T1000 (cell line): ENCODE measurements at regions not wholly inside any gene's neighbourhood (a gene's known extent, or its start where the extent isn't known, plus 50 kb on each side); places are given as distances from the start of the nearest gene placed in this dataset.
"Not testable (repeated sequence)": the region's sequence is repeated elsewhere in the genome, so short reads cannot be mapped to it uniquely, and the experiment has no call there.

ENCODE experiments used
- DNase-seq: peaks from one replicate; lab custom pipeline; 2025; ENCODE audit warnings: mixed read lengths; lab: John Stamatoyannopoulos, UW

DNA sequence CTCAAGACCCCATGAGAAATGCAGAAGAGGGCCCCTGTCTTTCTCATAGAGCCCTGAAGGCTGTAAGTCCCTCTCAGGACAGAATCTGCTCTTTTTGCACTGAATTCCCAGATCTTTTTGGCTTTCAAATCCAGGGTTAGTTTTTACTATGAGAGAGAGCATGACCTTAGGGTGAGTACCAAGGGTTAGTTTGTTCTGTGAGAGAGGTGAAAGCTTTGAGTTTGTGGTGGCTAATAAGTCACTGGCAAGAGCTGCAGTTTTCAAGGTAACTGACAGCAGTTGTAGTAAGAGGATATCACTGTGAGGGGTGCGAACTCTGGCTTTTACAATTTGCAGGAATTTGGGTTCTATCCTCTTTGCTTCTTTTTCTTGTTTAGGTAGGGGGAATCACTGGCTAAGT lies 248.4 kb upstream of the KCNH7 start:
- DNase-seq: no peak

GRCh38 chr2:163085366-163086024 lies 246.9 kb upstream of the KCNH7 start:
- DNase-seq: not testable (repeated sequence)

DNA sequence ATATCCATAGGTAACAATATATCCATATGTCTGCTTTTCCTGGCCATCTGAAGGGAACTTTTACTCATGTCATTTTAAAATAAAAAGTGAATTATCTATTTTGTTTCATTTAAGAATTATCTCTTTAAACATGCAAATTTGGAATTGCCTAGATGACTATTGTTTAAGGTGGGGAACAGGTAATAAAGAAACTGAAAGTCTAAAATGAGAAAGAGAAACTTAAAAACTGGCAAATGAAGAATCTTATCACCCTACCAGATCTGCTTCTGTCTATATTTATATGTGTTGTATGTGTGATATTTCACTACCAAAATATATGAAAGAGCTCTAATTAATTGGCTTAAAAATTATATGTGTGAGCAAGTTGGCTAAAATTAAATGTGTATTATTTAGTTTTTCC lies 243.2 kb upstream of the KCNH7 start:
- DNase-seq: no peak

DNA sequence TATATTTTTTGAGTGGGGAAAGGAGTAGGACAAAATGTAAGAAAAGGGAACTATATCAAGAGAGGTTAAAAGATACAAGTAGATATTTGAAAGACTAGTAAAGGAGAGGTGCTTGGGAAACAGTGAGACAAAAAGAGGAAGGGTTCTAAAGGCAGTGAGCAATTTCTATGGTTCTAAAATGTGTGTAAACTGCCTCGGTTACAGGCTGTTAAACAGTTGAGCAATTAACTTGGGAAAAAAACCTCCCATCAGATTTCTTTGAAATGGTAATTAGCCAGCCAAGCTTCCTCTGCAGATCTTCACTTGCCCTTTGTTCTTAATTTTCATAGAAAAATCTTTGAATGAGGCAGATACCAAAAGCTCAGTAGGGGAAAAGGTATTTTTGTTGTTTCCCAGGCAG lies 238.7 kb upstream of the KCNH7 start:
- no peak for DNase-seq

GRCh38 chr2:163066085-163066484 lies 227.5 kb upstream of the KCNH7 start:
- no peak for DNase-seq

DNA sequence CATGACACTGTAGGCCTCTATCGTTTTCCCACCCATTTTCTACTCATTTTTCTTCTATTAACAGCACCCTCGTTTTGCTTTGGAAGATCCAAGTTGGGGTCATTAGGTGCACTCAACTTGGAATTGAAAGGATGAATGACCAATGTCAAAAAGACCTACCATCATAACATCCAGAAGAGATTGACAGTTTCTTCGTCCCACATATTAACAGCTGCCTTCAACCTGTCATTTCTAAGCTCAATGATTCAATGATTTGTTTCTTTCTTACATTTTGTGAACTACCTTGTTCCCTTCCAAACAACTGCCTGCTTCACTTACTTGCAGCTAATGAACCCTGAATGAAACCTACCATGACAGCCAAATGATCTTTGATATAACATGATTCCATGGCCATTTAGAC lies 224.0 kb upstream of the KCNH7 start:
- no peak for DNase-seq

DNA sequence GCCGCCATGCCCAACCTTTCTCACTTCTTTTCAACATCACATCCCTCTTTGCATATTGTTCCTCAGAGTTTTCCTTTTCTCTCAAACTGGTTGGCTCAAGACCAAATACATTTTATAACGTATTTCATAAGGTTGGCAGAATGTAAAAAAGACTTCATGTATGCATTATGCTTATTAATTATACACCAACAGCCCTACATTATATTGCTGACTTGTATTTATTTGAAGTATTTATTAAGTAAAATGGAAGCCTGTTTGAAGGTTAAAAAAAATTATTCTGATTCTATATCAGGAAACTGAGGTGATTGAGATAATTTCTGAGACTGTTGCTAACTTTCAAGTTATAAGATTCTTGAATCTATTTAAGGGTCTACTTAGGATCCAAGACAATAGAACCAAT lies 208.0 kb upstream of the KCNH7 start:
- DNase-seq: no peak

DNA sequence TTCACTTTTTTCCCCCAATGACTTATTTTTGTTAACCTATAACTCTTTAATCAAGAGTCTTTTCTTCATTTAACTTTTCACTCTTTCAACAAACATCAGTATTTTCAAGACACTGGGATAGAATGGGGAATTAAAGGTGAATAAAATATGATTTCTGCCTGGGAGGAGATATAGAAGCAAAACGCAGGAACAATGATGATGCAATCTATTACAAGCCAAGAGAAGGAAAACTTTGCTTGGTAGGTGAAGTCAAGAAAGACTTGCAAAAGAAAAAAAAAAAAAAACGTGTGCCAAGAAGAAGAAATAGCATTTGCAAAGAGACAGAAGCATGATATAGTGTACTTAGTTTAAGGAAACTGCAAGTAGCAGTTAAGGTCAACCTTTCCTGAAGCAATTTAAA lies 207.3 kb upstream of the KCNH7 start:
- no peak for DNase-seq

GRCh38 chr2:163044114-163044513 lies 205.5 kb upstream of the KCNH7 start:
- DNase-seq: no peak

DNA sequence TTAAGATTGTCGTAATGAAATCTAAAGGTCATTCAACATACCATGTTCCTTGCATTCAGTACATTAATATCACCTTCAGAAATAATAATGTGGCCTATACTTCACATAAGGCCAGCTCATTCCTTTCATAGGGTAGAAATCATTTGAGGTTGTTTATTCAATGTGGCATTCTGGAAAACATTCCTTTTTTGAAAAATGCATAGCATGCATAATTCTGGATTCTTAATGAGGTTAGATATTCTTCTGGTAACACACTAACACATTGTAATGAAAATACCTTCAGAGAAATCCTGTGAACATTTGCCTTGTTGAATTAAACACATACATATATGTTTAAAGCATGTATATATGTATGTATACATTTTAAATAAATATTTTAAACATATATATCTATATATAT lies 204.6 kb upstream of the KCNH7 start:
- no peak for DNase-seq

DNA sequence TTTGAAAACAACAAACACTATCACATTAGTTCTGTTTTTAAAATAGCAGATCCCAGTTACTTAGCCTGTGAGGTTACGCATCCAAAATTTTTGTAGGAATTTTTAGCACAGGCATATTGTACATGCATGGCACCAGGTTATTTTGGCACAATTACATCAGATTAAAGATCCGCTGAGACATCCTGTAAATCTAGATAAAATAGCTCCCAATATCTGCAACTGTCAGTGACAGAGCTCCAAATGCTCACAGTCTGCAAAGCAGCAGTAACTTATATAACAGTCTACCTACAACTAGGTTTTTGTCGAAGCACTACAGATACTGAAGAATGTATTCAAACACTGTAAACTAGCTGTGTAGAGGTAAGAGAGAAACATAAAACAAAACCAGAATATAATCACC lies 200.7 kb upstream of the KCNH7 start:
- no peak for DNase-seq

GRCh38 chr2:163028807-163029206 lies 190.2 kb upstream of the KCNH7 start:
- no peak for DNase-seq

DNA sequence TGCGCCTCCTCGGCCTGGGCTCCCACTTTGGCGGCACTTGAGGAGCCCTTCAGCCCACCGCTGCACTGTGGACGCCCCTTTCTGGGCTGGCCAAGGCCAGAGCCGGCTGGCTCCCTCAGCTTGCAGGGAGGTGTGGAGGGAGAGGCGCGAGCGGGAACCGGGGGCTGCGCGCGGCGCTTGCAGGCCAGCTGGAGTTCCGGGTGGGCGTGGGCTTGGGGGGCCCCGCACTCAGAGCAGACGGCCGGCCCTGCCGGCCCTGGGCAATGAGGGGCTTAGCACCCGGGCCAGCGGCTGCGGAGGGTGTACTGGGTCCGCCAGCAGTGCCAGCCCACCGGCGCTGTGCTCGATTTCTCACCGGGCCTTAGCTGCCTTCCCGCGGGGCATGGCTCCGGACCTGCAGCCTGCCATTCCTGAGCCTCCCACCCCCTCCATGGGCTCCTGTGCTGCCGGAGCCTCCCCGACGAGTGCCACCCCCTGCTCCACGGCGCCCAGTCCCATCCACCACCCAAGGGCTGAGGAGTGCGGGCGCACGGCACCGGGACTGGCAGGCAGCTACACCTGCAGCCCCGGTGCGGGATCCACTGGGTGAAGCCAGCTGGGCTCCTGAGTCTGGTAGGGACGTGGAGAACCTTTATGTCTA lies 187.7 kb upstream of the KCNH7 start:
- DNase-seq: not testable (repeated sequence)

DNA sequence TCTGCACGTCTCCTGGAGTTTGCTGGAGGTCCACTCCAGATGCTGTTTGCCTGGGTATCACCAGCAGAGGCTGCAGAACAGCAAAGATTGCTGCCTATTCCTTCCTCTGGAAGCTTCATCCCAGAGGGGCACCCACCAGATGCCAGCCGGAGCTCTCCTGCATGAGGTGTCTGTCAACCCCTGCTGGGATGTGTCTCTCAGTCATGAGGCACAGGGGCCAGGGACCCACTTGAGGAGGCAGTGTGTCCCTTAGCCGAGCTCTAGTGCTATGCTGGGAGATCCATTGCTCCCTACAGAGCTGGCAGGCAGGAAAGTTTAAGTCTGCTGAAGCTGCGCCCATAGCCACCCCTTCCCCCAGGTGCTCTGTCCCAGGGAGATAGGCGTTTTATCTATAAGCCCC lies 178.3 kb upstream of the KCNH7 start:
- DNase-seq: not testable (repeated sequence)

DNA sequence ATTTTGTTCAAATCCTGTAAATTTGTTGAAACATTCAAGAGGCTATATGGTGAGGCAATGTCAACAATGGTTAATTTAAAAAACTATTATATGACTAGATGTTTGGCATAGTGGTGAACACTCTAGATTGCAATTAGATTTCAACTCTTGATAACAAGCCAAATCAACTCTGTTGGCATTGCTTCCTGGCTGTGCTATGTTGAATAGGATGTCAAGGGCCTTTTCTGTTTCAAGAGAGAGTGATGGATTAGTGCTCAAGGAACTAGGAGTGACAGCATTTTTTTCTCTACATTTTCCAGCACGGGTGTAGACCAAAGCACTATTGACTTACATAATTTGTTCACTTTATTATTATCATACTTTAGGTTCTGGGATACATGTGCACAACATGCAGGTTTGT lies 172.4 kb upstream of the KCNH7 start:
- no peak for DNase-seq

GRCh38 chr2:163008642-163009041 lies 170.1 kb upstream of the KCNH7 start:
- DNase-seq: no peak

- no peak for DNase-seq
Measured at GRCh38 chr2:162994718-162995117, 156.2 kb upstream of the KCNH7 start.

DNA sequence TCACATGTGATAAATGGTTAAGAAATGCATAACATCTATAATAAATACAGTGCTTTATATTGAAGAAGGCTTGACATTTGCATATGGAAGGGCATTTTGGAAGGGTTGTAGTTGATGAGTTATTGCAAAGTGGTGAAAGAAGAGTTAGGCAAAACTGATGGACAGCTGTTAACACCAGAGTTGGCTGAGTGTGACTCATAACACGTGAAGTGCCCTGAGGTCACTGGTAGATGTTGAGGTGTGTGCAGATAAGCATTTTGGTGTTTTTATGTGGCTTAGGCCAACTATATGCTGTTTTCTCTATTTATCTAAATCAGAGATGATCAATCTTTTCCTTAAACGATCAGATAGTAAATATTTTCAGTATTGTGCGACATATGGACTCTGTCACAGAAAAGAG lies 154.3 kb upstream of the KCNH7 start:
- no peak for DNase-seq

DNA sequence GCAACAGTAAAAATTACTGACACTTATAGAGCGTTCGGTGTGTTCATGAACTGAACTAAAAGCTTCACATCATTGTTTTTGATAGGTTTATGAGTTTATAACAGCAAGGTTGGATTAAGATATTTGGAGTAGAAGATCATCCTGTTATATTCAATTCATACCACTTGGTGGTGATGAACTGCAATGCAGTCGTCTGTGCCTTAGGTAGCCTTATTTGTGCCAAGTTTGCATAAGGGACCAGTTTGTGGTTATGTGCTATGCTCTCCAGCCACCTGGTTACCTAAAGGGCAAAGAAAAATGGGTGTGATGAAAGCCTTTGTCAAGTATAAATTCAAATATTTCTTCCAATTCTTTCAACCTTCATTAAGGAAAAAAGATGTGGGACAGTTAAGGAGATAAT lies 150.9 kb upstream of the KCNH7 start:
- no peak for DNase-seq

DNA sequence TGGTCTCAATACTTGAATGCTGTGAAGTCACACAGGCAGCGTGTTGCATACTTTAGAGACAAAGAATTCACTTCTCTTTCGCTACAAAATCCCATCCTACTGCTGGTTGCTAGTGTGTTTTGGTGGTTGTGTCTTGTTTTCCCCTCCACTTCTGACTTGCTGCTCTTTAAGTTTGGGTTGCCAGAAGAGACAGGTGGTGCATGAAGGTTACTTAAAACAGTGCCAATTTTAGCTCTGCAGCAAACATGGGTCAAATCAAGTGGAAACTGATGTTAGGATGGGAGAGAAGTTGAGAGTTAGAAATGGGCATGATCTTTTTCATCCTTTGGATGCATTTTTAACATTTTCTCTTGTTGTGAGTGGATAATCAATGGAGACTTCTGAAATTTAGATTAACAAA lies 136.2 kb upstream of the KCNH7 start:
- DNase-seq: no peak

GRCh38 chr2:162972383-162972782 lies 133.8 kb upstream of the KCNH7 start:
- DNase-seq: no peak

DNA sequence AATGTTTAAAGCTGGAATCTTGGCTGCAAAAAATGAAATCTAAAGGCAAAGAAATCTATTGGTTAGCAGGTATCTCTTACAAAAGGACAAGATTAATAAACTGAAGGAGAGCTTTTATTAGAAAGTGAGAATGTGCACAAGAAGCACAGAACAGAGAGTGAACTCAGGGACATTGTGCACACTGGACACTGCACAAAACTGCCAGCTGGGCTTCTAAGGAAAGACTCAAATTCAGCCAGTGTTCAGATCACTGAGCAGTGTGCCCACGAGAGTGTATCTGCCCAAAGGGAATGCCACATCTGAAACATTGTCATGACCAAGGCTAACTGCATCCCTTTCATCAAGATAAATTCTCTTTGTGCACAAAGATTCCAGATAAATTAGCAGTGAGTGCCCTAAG lies 129.7 kb upstream of the KCNH7 start:
- DNase-seq: no peak

GRCh38 chr2:162967811-162968210 lies 129.2 kb upstream of the KCNH7 start:
- DNase-seq: no peak

DNA sequence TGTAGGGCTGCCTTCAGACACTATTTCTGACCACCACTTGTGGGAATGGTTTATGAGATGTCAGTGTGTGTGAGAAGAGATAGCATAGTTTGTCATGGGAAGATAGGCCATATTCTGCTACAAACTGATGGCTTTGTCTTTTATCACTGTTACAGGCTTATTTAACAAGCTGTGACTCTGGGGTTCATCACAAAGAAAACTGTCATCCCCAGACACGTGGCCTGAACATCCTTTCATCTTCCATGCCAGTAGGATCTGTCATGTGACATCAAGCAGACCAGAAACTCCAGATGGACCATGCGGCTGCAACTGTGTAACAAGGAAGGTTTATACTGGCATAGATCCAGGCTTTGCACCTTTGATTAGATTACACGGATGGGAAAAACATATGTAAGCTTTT lies 128.6 kb upstream of the KCNH7 start:
- DNase-seq: no peak
